ENCODE measurements at regions not wholly inside any gene's neighbourhood (a gene's known extent, or its start where the extent isn't known, plus 50 kb on each side); places are given as distances from the start of the nearest gene placed in this dataset.

GRCh38 chr7:79702116-79702515, 248.6 kb upstream of the MAGI2 start:
- intact Hi-C loops (cut with DNase I; ENCODE audit: low total_unique reads), result no loop called here
- WGBS, 2 donors, result 82 to 93% methylated on average over 1 of the region's 1 CpG
- H3K4me3 ChIP-seq (ENCODE audit: low read depth, poor library complexity, severe bottlenecking), result no peak overlapping the region
- DNase-seq (ENCODE audit: low spot score in 2 of 2), result no peak
- TF ChIP-seq POLR2A (IDR thresholded peaks at IDR 0.05) (no peak), CTCF (IDR thresholded peaks at IDR 0.05) (no peak)

GRCh38 chr7:79692015-79692414, 238.5 kb upstream of the MAGI2 start:
- no peak overlapping the region for H3K4me3 ChIP-seq (ENCODE audit: low read depth, poor library complexity, severe bottlenecking)
- no peak for TF ChIP-seq POLR2A (IDR thresholded peaks at IDR 0.05)
- no peak for TF ChIP-seq CTCF (IDR thresholded peaks at IDR 0.05)
- no peak for DNase-seq (ENCODE audit: low spot score in 2 of 2)
- intact Hi-C loops (cut with DNase I; ENCODE audit: low total_unique reads), result no loop called here
- 67 to 84% methylated on average over 3 of the region's 3 CpGs for WGBS, 2 donors

GRCh38 chr7:79691074-79691473, 237.6 kb upstream of the MAGI2 start:
- no peak for DNase-seq (ENCODE audit: low spot score in 2 of 2)
- 59 to 60% methylated on average over 2 of the region's 2 CpGs for WGBS, 2 donors
- no peak overlapping the region for H3K4me3 ChIP-seq (ENCODE audit: low read depth, poor library complexity, severe bottlenecking)
- intact Hi-C loops (cut with DNase I; ENCODE audit: low total_unique reads), result no loop called here
- TF ChIP-seq CTCF (IDR thresholded peaks at IDR 0.05) (no peak), POLR2A (IDR thresholded peaks at IDR 0.05) (no peak)

- no peak for DNase-seq (ENCODE audit: low spot score in 2 of 2)
- H3K4me3 ChIP-seq (ENCODE audit: low read depth, poor library complexity, severe bottlenecking), result no peak overlapping the region
- TF ChIP-seq CTCF (IDR thresholded peaks at IDR 0.05) (no peak), POLR2A (IDR thresholded peaks at IDR 0.05) (no peak)
- intact Hi-C loops (cut with DNase I; ENCODE audit: low total_unique reads), result no loop called here
- 66 to 78% methylated on average over 2 of the region's 2 CpGs for WGBS, 2 donors
Measured at GRCh38 chr7:79684384-79684783, 230.9 kb upstream of the MAGI2 start.

- no peak for DNase-seq (ENCODE audit: low spot score in 2 of 2)
- no peak overlapping the region for H3K4me3 ChIP-seq (ENCODE audit: low read depth, poor library complexity, severe bottlenecking)
- 87 to 100% methylated on average over 1 of the region's 1 CpG for whole genome bisulfite sequencing, 2 donors
- TF ChIP-seq POLR2A (IDR thresholded peaks at IDR 0.05), result no peak
- TF ChIP-seq CTCF (IDR thresholded peaks at IDR 0.05), result no peak
- intact Hi-C loops (cut with DNase I; ENCODE audit: low total_unique reads), result no loop called here
Measured at GRCh38 chr7:79683916-79684315, 230.4 kb upstream of the MAGI2 start.

- TF ChIP-seq CTCF (IDR thresholded peaks at IDR 0.05) (no peak), POLR2A (IDR thresholded peaks at IDR 0.05) (no peak)
- no peak overlapping the region for H3K4me3 ChIP-seq (ENCODE audit: low read depth, poor library complexity, severe bottlenecking)
- DNase-seq (ENCODE audit: low spot score in 2 of 2), result no peak
- intact Hi-C loops (cut with DNase I; ENCODE audit: low total_unique reads), result no loop called here
- WGBS, 2 donors, result 71 to 72% methylated on average over 3 of the region's 3 CpGs
Measured at GRCh38 chr7:79683185-79683890, 229.9 kb upstream of the MAGI2 start.
